Hematopoietic multipotent progenitor cell treated with erythropoietin and hydrocortisone succinate and interleukin-3 and kit ligand, for 4 days (in vitro differentiated cells): ENCODE measurements at regions not wholly inside any gene's neighbourhood (a gene's known extent, or its start where the extent isn't known, plus 50 kb on each side); places are given as distances from the start of the nearest gene placed in this dataset.

ENCODE experiments used
- DNase-seq: peaks from one replicate; pipeline ENCODE4 v3.0.0-alpha.2; 2015

GRCh38 chr12:98449584-98449983 lies 65.8 kb upstream of the TMPO start:
- DNase-seq, result no peak

GRCh38 chr12:98453070-98453469 lies 62.3 kb upstream of the TMPO start:
- DNase-seq, result no peak

- DNase-seq, result no peak
These were observed 61.9 kb upstream of the TMPO start for GRCh38 chr12:98453492-98453891.

GRCh38 chr12:98456041-98456440 lies 59.3 kb upstream of the TMPO start:
- peak; percentile 15 for DNase-seq

- peak; percentile 68 for DNase-seq
These were observed 58.5 kb upstream of the TMPO start for GRCh38 chr12:98456576-98457573.

GRCh38 chr12:98464190-98464589 lies 51.2 kb upstream of the TMPO start:
- DNase-seq, result peak; percentile 84

- DNase-seq, result no peak
These were observed 49.9 kb upstream of the TMPO start for GRCh38 chr12:98465505-98465904.
